Activated CD4-positive, alpha-beta memory T cell treated with anti-CD3 and anti-CD28 coated beads, Interleukin-2, amount 10 ng/mL, durations not matched to agents 7 days and 5 days (primary cell): ENCODE measurements at regions not wholly inside any gene's neighbourhood (a gene's known extent, or its start where the extent isn't known, plus 50 kb on each side); places are given as distances from the start of the nearest gene placed in this dataset.
"Not testable (repeated sequence)": the region's sequence is repeated elsewhere in the genome, so short reads cannot be mapped to it uniquely, and the experiment has no call there.

Experiments used
- CTCF ChIA-PET: fragments of 350-600 bp; sonication (Branson Sonifier 250); formaldehyde crosslinking; loops from one replicate; lab custom pipeline; 2021; ENCODE audit warnings: antibody characterized with exemption, inconsistent platforms; lab: Charles Lee
- POLR2A ChIA-PET: fragments of 350-600 bp; sonication (Branson Sonifier 250); formaldehyde crosslinking; loops from one replicate; lab custom pipeline; 2021; ENCODE audit warnings: antibody characterized with exemption; lab: Charles Lee
- DNase-seq: peaks from one replicate; pipeline ENCODE4 v3.0.0-alpha.2; 2020
- H3K27ac Mint-ChIP-seq: one replicate; pipeline ENCODE4 v1.8.0; 2021; ENCODE audit warnings: mild to moderate bottlenecking, mixed read lengths
- H3K27me3 Mint-ChIP-seq: one replicate; pipeline ENCODE4 v1.8.0; 2021; ENCODE audit warnings: mixed read lengths
- H3K36me3 Mint-ChIP-seq: one replicate; pipeline ENCODE4 v1.8.0; 2021; ENCODE audit warnings: low read depth, mixed read lengths
- H3K4me1 Mint-ChIP-seq: one replicate; pipeline ENCODE4 v1.8.0; 2021; ENCODE audit warnings: mixed read lengths
- H3K4me3 Mint-ChIP-seq: one replicate; pipeline ENCODE4 v1.8.0; 2021; ENCODE audit warnings: mild to moderate bottlenecking, mixed read lengths
- H3K9me3 Mint-ChIP-seq: one replicate; pipeline ENCODE4 v1.8.0; 2021; ENCODE audit warnings: mixed read lengths

- Mint-ChIP-seq H3K4me3 (no peak overlapping the region), H3K27ac (no peak overlapping the region), H3K9me3 (no peaks in the 10 kb centered on the region), H3K27me3 (no peaks in the 10 kb centered on the region), H3K36me3 (no peaks in the 10 kb centered on the region), H3K4me1 (no peaks in the 10 kb centered on the region)
- POLR2A ChIA-PET: no interaction called here
- no peak for DNase-seq
- CTCF ChIA-PET: interaction anchor here (0.9 kb wide), 1 partner anchor 795 kb away, joined by 3 read pairs; no protein-coding TSS in a partner anchor
Observed at GRCh38 chr4:104064646-104065577, 345.1 kb upstream of the TACR3 start.

DNA sequence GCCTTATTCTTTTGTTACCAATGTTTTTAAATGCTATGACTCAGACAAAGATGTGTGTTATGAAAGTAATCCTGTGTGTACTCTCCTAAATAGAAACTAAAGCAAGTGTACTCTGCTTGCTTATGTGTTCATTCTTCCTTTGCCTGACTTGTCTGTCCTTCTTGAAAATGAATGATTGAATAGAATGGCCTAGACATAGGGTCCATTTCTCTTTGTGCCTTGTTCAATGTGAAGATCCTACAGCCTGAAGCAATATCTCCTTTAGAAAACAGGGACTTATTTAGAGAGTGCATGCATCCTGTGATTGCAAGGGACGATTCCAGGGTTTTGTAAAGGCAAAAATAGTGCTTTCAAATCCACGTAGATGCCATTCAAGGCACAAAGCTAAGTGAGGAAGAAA, 343.6 kb upstream of the TACR3 start:
- ChIA-PET CTCF (no interaction called here), POLR2A (no interaction called here)
- no peak overlapping the region for H3K27ac Mint-ChIP-seq
- no peaks in the 10 kb centered on the region for H3K27me3 Mint-ChIP-seq
- no peak for DNase-seq
- H3K4me1 Mint-ChIP-seq: no peaks in the 10 kb centered on the region
- H3K36me3 Mint-ChIP-seq: no peaks in the 10 kb centered on the region
- no peak overlapping the region for H3K4me3 Mint-ChIP-seq
- H3K9me3 Mint-ChIP-seq: no peaks in the 10 kb centered on the region

GRCh38 chr4:104044369-104044768, 324.6 kb upstream of the TACR3 start:
- H3K9me3 Mint-ChIP-seq: peaks cover 2% of the 10 kb centered on the region
- no peak for DNase-seq
- no peaks in the 10 kb centered on the region for H3K36me3 Mint-ChIP-seq
- no peaks in the 10 kb centered on the region for H3K27me3 Mint-ChIP-seq
- ChIA-PET CTCF (no interaction called here), POLR2A (no interaction called here)
- no peak overlapping the region for H3K4me3 Mint-ChIP-seq
- no peaks in the 10 kb centered on the region for H3K4me1 Mint-ChIP-seq
- H3K27ac Mint-ChIP-seq: no peak overlapping the region

- H3K4me3 Mint-ChIP-seq: no peak overlapping the region
- no peaks in the 10 kb centered on the region for H3K36me3 Mint-ChIP-seq
- DNase-seq: no peak
- ChIA-PET POLR2A (no interaction called here), CTCF (no interaction called here)
- no peaks in the 10 kb centered on the region for H3K4me1 Mint-ChIP-seq
- H3K27ac Mint-ChIP-seq: no peak overlapping the region
- H3K27me3 Mint-ChIP-seq: no peaks in the 10 kb centered on the region
- peaks cover 3% of the 10 kb centered on the region for H3K9me3 Mint-ChIP-seq
Observed at GRCh38 chr4:104032896-104033295, 313.1 kb upstream of the TACR3 start.

DNA sequence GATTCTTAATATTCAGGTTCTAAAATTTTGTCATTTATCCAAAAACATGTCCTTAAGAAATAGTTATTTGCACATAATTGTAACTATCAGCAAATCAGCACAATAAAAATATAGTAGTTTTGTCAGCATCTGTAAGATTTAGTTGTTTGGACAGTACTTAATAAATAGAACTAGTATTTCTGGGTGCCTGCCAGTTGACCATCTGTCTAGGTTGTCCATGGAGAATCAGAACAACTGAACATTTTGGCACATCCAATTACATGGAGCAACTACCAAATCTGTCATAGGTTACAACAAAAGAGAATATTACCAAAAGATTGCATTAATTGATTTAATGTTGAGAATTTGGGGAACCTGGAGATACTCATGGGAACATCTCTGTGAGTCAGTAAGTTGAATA, 305.5 kb upstream of the TACR3 start:
- POLR2A ChIA-PET: no interaction called here
- no peak for DNase-seq
- peaks cover under 1% of the 10 kb centered on the region for H3K9me3 Mint-ChIP-seq
- H3K4me3 Mint-ChIP-seq: no peak overlapping the region
- no peaks in the 10 kb centered on the region for H3K4me1 Mint-ChIP-seq
- H3K27me3 Mint-ChIP-seq: no peaks in the 10 kb centered on the region
- H3K27ac Mint-ChIP-seq: no peak overlapping the region
- CTCF ChIA-PET: no interaction called here
- H3K36me3 Mint-ChIP-seq: no peaks in the 10 kb centered on the region

- Mint-ChIP-seq H3K27ac (no peak overlapping the region), H3K9me3 (no peaks in the 10 kb centered on the region), H3K4me3 (no peak overlapping the region)
Observed at GRCh38 chr4:104022831-104023230, 303.0 kb upstream of the TACR3 start.

GRCh38 chr4:104022226-104022625, 302.4 kb upstream of the TACR3 start:
- no peaks in the 10 kb centered on the region for H3K4me1 Mint-ChIP-seq
- H3K4me3 Mint-ChIP-seq: no peak overlapping the region
- H3K27me3 Mint-ChIP-seq: no peaks in the 10 kb centered on the region
- POLR2A ChIA-PET: no interaction called here
- CTCF ChIA-PET: no interaction called here
- H3K27ac Mint-ChIP-seq: no peak overlapping the region
- H3K36me3 Mint-ChIP-seq: no peaks in the 10 kb centered on the region
- DNase-seq: no peak
- H3K9me3 Mint-ChIP-seq: no peaks in the 10 kb centered on the region

More at GRCh38 chr4:104022831-104023230, 303.0 kb upstream of the TACR3 start:
- no peaks in the 10 kb centered on the region for H3K36me3 Mint-ChIP-seq
- ChIA-PET CTCF (no interaction called here), POLR2A (no interaction called here)
- DNase-seq: no peak
- H3K4me1 Mint-ChIP-seq: no peaks in the 10 kb centered on the region
- no peaks in the 10 kb centered on the region for H3K27me3 Mint-ChIP-seq

GRCh38 chr4:104020641-104021040, 300.9 kb upstream of the TACR3 start:
- ChIA-PET CTCF (no interaction called here), POLR2A (no interaction called here)
- no peaks in the 10 kb centered on the region for H3K9me3 Mint-ChIP-seq
- H3K36me3 Mint-ChIP-seq: no peaks in the 10 kb centered on the region
- DNase-seq: no peak
- H3K4me1 Mint-ChIP-seq: no peaks in the 10 kb centered on the region
- H3K27me3 Mint-ChIP-seq: no peaks in the 10 kb centered on the region
- H3K27ac Mint-ChIP-seq: no peak overlapping the region
- H3K4me3 Mint-ChIP-seq: no peak overlapping the region

- no peak overlapping the region for H3K27ac Mint-ChIP-seq
- DNase-seq: no peak
- POLR2A ChIA-PET: no interaction called here
- H3K27me3 Mint-ChIP-seq: no peaks in the 10 kb centered on the region
- H3K9me3 Mint-ChIP-seq: no peaks in the 10 kb centered on the region
- H3K4me1 Mint-ChIP-seq: no peaks in the 10 kb centered on the region
- no peaks in the 10 kb centered on the region for H3K36me3 Mint-ChIP-seq
- H3K4me3 Mint-ChIP-seq: no peak overlapping the region
- CTCF ChIA-PET: no interaction called here
Observed at GRCh38 chr4:104017213-104017612, 297.4 kb upstream of the TACR3 start.

GRCh38 chr4:104015680-104016079, 295.9 kb upstream of the TACR3 start:
- H3K27ac Mint-ChIP-seq: no peak overlapping the region
- H3K36me3 Mint-ChIP-seq: no peaks in the 10 kb centered on the region
- ChIA-PET POLR2A (no interaction called here), CTCF (no interaction called here)
- no peaks in the 10 kb centered on the region for H3K9me3 Mint-ChIP-seq
- DNase-seq: no peak
- H3K4me1 Mint-ChIP-seq: no peaks in the 10 kb centered on the region
- H3K27me3 Mint-ChIP-seq: no peaks in the 10 kb centered on the region
- H3K4me3 Mint-ChIP-seq: no peak overlapping the region

DNA sequence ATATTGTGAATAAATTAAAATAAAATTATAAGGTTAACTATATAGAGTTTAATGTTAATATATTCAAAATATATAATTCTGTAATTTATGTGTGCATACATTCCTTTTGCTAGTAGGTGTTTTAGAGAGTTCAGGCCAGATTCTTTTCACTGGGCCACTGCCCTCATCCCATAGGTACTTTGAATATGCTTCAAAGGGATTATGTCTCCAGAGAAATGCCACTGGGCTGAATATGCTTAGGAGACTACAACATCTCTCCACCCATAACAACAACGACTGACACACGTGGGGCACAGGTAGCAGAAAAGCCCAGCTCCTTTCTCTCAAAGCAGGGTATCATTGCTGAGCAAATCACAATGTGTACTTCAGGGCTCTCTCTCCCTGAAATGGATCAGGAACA, 290.9 kb upstream of the TACR3 start:
- Mint-ChIP-seq H3K4me3 (no peak overlapping the region), H3K36me3 (no peaks in the 10 kb centered on the region), H3K27ac (no peak overlapping the region), H3K27me3 (no peaks in the 10 kb centered on the region), H3K4me1 (no peaks in the 10 kb centered on the region), H3K9me3 (peaks cover 2% of the 10 kb centered on the region)
- DNase-seq: no peak
- ChIA-PET CTCF (no interaction called here), POLR2A (no interaction called here)

DNA sequence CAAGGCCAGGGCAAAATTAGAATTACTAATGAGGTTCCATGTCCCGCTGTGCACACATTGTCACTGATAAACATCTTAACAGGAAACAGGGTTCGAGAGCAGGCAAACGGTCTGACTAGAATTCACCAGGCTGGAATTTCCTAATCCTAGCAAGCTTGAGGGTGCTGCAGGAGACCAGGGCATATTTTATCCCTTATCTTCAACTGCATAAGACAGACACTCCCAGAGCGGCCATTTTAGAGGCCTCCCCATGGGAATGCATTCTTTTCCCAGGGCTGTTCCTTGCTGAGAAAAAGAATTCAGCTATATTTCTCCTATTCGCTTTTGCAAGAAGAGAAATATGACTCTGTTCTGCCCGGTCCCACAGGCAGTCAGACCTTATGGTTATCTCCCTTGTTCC, 282.5 kb upstream of the TACR3 start:
- POLR2A ChIA-PET, DNase-seq, H3K27ac Mint-ChIP-seq, CTCF ChIA-PET, H3K4me3 Mint-ChIP-seq, H3K4me1 Mint-ChIP-seq, H3K36me3 Mint-ChIP-seq, H3K9me3 Mint-ChIP-seq, H3K27me3 Mint-ChIP-seq: not testable (repeated sequence)

DNA sequence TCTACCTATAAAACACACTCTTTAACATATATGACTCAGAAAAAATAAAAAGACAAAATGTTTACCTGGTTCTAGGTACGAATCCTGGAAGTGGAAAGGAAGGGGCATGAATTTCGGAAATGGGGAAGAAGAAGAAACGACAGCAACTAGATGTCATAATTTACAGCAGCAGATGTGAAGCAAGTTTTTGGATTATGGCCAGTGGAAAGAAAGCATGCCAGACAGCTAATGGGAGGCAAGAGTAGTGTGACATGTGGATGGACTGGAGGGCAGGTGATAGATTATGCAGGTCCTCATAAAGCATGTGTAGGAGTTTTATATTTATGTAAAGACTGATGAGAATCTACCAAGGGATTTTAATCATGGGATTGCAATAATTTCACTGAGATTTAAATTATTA, 279.0 kb upstream of the TACR3 start:
- no peaks in the 10 kb centered on the region for H3K27me3 Mint-ChIP-seq
- CTCF ChIA-PET: no interaction called here
- POLR2A ChIA-PET: no interaction called here
- H3K9me3 Mint-ChIP-seq: peaks cover 3% of the 10 kb centered on the region
- H3K4me1 Mint-ChIP-seq: no peaks in the 10 kb centered on the region
- no peaks in the 10 kb centered on the region for H3K36me3 Mint-ChIP-seq
- H3K4me3 Mint-ChIP-seq: no peak overlapping the region
- H3K27ac Mint-ChIP-seq: no peak overlapping the region
- no peak for DNase-seq

- ChIA-PET POLR2A (no interaction called here), CTCF (no interaction called here)
- no peak for DNase-seq
- no peak overlapping the region for H3K27ac Mint-ChIP-seq
- no peak overlapping the region for H3K4me3 Mint-ChIP-seq
- no peaks in the 10 kb centered on the region for H3K36me3 Mint-ChIP-seq
- no peaks in the 10 kb centered on the region for H3K4me1 Mint-ChIP-seq
- H3K9me3 Mint-ChIP-seq: peaks cover 7% of the 10 kb centered on the region
- no peaks in the 10 kb centered on the region for H3K27me3 Mint-ChIP-seq
Observed at GRCh38 chr4:103996637-103997036, 276.9 kb upstream of the TACR3 start.
